ENCODE measurements at regions not wholly inside any gene's neighbourhood (a gene's known extent, or its start where the extent isn't known, plus 50 kb on each side); places are given as distances from the start of the nearest gene placed in this dataset.

- no peaks in the 10 kb centered on the region for H3K27me3 Mint-ChIP-seq
- H3K4me3 Mint-ChIP-seq, result no peak overlapping the region
- no peak overlapping the region for H3K27ac Mint-ChIP-seq
- H3K9me3 Mint-ChIP-seq, result no peaks in the 10 kb centered on the region
- H3K4me1 Mint-ChIP-seq (ENCODE audit: unreplicated experiment), result peaks cover 11% of the 10 kb centered on the region
- no peak for DNase-seq (ENCODE audit: extremely low spot score, unreplicated experiment)
- no peaks in the 10 kb centered on the region for H3K36me3 Mint-ChIP-seq
- TF ChIP-seq CTCF (conservative IDR thresholded peaks at IDR 0.05), result no peak
These were observed 61.2 kb downstream of the SHANK2 start for GRCh38 chr11:71191201-71191600.

GRCh38 chr11:71190551-71190950, 61.8 kb downstream of the SHANK2 start:
- H3K27ac Mint-ChIP-seq, result no peak overlapping the region
- TF ChIP-seq CTCF (conservative IDR thresholded peaks at IDR 0.05), result no peak
- no peaks in the 10 kb centered on the region for H3K9me3 Mint-ChIP-seq
- H3K36me3 Mint-ChIP-seq, result no peaks in the 10 kb centered on the region
- H3K4me3 Mint-ChIP-seq, result no peak overlapping the region
- H3K4me1 Mint-ChIP-seq (ENCODE audit: unreplicated experiment), result peaks cover 11% of the 10 kb centered on the region
- H3K27me3 Mint-ChIP-seq, result no peaks in the 10 kb centered on the region
- DNase-seq (ENCODE audit: extremely low spot score, unreplicated experiment), result no peak

- Mint-ChIP-seq H3K4me1 (ENCODE audit: unreplicated experiment) (peaks cover 11% of the 10 kb centered on the region), H3K27me3 (no peaks in the 10 kb centered on the region), H3K27ac (no peak overlapping the region), H3K9me3 (no peaks in the 10 kb centered on the region), H3K4me3 (no peak overlapping the region), H3K36me3 (peaks cover 3% of the 10 kb centered on the region)
- no peak for TF ChIP-seq CTCF (conservative IDR thresholded peaks at IDR 0.05)
- no peak for DNase-seq (ENCODE audit: extremely low spot score, unreplicated experiment)
These were observed 62.5 kb downstream of the SHANK2 start for GRCh38 chr11:71189768-71190315.

GRCh38 chr11:71188886-71189767, 63.2 kb downstream of the SHANK2 start:
- H3K27me3 Mint-ChIP-seq, result no peaks in the 10 kb centered on the region
- H3K9me3 Mint-ChIP-seq, result no peaks in the 10 kb centered on the region
- H3K4me3 Mint-ChIP-seq, result no peak overlapping the region
- H3K27ac Mint-ChIP-seq, result no peak overlapping the region
- no peak for TF ChIP-seq CTCF (conservative IDR thresholded peaks at IDR 0.05)
- H3K4me1 Mint-ChIP-seq (ENCODE audit: unreplicated experiment), result peaks cover 11% of the 10 kb centered on the region
- H3K36me3 Mint-ChIP-seq, result peaks cover 3% of the 10 kb centered on the region
- no peak for DNase-seq (ENCODE audit: extremely low spot score, unreplicated experiment)

- Mint-ChIP-seq H3K36me3 (peaks cover 3% of the 10 kb centered on the region), H3K27me3 (no peaks in the 10 kb centered on the region), H3K4me1 (ENCODE audit: unreplicated experiment) (peaks cover 8% of the 10 kb centered on the region), H3K4me3 (no peak overlapping the region), H3K27ac (peak overlapping the region; percentile 34), H3K9me3 (no peaks in the 10 kb centered on the region)
- no peak for DNase-seq (ENCODE audit: extremely low spot score, unreplicated experiment)
- no peak for TF ChIP-seq CTCF (conservative IDR thresholded peaks at IDR 0.05)
These were observed 64.3 kb downstream of the SHANK2 start for GRCh38 chr11:71188073-71188472.
